H1 (cell line): ENCODE measurements at regions not wholly inside any gene's neighbourhood (a gene's known extent, or its start where the extent isn't known, plus 50 kb on each side); places are given as distances from the start of the nearest gene placed in this dataset.

Source experiments
- ATF2 ChIP-seq: IDR thresholded peaks from 2 replicates; pipeline ENCODE4 v1.6.1; 2012; ENCODE audit warnings: low read length, inconsistent platforms
- CHD7 ChIP-seq: fragments of 300-600 bp; sonication (generic); IDR thresholded peaks from 2 replicates; pipeline ENCODE4 v1.7.1; 2012; ENCODE audit warnings: low read length, moderate library complexity, mild to moderate bottlenecking, inconsistent platforms; ENCODE audit not compliant: insufficient replicate concordance
- KDM4A ChIP-seq: IDR thresholded peaks from one replicate; pipeline ENCODE4 v1.7.1; 2012; ENCODE audit warnings: low read depth, mild to moderate bottlenecking, moderate library complexity, low read length, inconsistent platforms; ENCODE audit not compliant: severe bottlenecking
- PHF8 ChIP-seq: fragments of 200-600 bp; sonication (generic); conservative IDR thresholded peaks from 2 replicates; pipeline ENCODE4 v1.7.1; 2012; ENCODE audit warnings: low read depth, mild to moderate bottlenecking, inconsistent platforms, low read length, moderate library complexity
- SIN3A ChIP-seq, 2 experiments: IDR thresholded peaks in 1 of 2; conservative IDR thresholded peaks in 1 of 2; 2 replicates each; pipeline ENCODE4 v1.6.1; 2011 to 2012; ENCODE audit warnings: low read length in 2 of 2, improper control_type of control experiment in 1 of 2, low read depth in 1 of 2, mild to moderate bottlenecking in 1 of 2
- TBP ChIP-seq: IDR thresholded peaks from 2 replicates; pipeline ENCODE4 v1.6.1; 2011; ENCODE audit warnings: low read depth, low read length, improper control_type of control experiment
- USF2 ChIP-seq: IDR thresholded peaks from 2 replicates; pipeline ENCODE4 v1.6.1; 2011; ENCODE audit warnings: low read length, improper control_type of control experiment
- YY1 ChIP-seq: IDR thresholded peaks from 2 replicates; pipeline ENCODE4 v1.6.1; 2011; ENCODE audit warnings: low read depth, mild to moderate bottlenecking, low read length

GRCh38 chr11:111429066-111429506 lies 50.0 kb upstream of the POU2AF1 start (continued):
- TF ChIP-seq CHD7 (no peak), KDM4A (no peak), PHF8 (no peak), USF2 (no peak), SIN3A (conservative IDR thresholded peaks at IDR 0.05 in 1 of 2, IDR thresholded peaks at IDR 0.05 in 1 of 2; ENCODE audit: low read depth in 1 of 2, low read length in 2 of 2) (no peak), ATF2 (no peak), TBP (no peak), YY1 (peak; percentile 50; the same call in 1 of the 2 replicates)
